ENCODE measurements at regions not wholly inside any gene's neighbourhood (a gene's known extent, or its start where the extent isn't known, plus 50 kb on each side); places are given as distances from the start of the nearest gene placed in this dataset.

DNA sequence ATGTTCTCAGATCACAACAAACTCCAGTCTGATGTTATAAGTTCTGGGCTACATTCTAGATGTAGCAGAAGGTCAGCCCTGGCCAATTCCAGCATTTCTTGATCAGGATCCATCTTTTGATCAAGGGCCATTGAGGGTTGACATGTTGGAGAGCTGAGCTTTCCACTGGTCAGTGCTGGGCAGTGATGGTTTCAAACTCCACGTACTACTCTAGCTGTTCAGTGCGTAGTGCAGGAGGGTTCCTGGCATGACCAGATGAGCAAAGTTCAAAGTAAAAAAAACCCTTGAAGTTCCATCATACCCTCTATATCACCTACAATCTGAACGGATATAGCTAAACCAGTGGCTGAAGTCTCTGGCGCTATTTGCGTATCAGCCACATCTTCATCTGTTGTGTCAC lies 210.4 kb upstream of the OSR1 start:
- DNase-seq (ENCODE audit: low read depth in 4 of 4, low spot score in 3 of 4), result no peak

DNA sequence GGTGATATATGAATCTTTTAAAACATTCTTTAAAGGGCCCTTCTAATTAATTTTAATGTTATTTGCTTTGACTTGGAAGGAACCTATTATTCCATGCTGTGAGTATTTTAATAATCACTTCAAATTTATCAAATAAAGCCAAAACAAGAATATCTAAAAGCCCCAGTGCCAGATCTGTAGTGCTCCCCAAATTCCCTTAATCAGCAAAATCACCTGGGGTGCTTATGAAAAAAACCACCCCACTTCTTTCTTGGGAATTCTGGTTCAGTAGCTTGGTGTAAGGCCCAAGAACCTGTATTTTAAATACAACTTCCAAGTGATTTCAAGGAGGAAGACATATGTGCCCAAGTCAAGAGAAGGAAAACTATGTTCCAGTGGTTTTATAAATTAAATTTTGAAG lies 202.4 kb upstream of the OSR1 start:
- DNase-seq (ENCODE audit: low read depth in 4 of 4, low spot score in 3 of 4), result no peak

DNA sequence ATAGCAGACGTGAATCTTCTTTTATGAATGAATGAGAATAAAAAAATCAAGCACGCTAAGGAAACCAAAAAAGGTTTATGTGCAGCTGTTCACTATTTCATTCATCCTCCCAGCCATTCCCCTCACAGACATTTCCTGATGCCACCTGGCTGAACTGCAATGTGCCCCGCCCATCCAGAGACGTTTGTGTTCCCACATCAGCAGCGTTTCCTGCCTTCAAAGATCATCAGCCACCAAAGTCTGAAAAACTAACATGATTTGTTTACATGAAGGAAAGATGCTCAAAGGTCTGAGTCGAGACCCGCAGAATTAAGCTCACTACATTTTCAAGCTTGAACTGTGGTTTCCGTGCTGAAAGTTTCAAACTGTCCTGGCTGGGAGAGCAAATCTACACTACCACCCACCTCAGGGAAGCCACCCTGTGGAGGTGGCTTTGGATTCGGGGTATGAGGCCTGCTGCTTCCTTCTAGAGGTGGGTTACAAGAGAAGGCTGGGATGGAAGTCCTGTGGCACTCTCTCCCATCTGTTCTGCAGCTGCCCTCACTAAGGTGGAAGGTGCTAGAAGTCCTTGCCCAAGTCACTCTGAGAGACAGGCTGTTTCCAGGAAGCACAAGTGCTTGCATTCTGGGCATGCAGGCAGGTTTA lies 201.3 kb upstream of the OSR1 start:
- DNase-seq (ENCODE audit: low read depth in 4 of 4, low spot score in 3 of 4), result no peak

DNA sequence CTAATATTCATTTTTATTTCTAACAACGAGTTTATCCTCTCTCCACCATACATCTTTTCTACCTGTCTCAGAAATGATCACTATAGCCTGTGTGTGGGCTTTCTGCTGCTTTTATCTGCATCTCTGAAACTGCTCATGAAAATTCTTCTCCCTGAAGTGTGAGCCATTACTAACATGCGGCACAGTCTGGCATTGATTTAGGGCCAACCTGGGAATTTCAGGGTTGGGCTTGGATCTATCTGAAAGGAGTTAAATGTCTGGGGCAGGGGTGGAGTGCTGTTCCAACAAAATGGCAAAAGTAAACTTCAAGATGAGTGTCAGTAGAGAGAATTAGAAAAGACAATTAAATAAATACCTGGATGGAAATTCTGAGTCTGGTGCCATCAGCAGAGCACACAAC lies 198.2 kb upstream of the OSR1 start:
- no peak for DNase-seq (ENCODE audit: low read depth in 4 of 4, low spot score in 3 of 4)

DNA sequence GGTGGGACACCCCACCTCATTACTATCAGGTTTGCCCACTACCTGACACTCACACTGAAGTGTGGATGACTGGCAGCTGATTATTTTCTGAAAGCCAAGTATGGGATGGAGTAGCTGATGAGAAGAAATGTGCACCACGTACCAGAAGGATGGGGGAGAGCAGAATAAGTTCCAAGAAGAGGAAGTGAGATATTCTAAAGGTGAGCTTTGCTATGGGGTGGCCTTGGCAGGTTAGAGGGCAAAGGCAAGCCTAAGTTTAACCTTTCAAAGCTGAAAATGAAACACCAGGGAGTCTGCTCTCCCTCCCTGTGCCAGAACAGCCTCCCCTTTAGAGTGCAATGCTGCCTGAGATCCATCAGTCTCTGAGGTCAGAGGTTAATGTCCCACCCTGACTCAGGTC lies 196.1 kb upstream of the OSR1 start:
- no peak for DNase-seq (ENCODE audit: low read depth in 4 of 4, low spot score in 3 of 4)

DNA sequence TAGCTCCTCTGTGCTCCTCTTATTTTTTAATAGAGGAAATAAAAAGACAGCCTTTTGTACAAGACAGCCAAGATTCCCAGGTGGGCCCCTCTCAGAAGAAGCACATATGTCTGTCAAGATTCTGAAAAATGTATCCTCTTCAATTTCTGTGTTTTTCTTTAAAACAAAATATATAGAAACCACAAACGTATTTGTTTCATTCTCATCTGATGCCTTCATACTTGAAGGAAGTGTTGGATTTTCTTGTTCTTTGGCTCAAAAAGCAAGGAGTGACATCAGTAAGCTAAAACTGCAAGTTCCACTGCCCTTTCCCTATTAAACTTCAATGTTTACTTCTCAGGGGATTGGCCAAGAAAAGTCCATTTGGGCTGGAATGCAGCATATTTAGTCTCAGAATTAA lies 193.8 kb upstream of the OSR1 start:
- DNase-seq (ENCODE audit: low read depth in 4 of 4, low spot score in 3 of 4), result no peak

DNA sequence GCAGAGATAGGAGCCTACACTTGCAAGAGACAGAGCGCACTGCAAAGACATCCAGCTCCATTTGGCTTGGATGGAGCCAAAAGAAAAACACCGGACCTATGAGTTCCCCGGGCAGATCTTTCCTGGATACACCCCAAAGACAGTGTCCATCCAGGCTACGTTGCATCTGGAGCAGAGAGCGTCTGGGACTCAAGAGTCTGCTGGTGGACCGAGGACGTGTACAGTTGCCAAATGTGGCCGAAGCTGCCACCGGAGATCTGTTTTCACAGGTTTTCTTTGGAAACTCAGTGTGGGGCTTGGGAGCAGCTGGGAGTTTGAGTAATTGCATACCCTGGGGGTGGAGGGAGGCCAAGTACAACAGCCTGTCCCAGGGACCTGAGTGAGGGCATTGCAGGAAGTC lies 192.3 kb upstream of the OSR1 start:
- DNase-seq (ENCODE audit: low read depth in 4 of 4, low spot score in 3 of 4), result no peak

DNA sequence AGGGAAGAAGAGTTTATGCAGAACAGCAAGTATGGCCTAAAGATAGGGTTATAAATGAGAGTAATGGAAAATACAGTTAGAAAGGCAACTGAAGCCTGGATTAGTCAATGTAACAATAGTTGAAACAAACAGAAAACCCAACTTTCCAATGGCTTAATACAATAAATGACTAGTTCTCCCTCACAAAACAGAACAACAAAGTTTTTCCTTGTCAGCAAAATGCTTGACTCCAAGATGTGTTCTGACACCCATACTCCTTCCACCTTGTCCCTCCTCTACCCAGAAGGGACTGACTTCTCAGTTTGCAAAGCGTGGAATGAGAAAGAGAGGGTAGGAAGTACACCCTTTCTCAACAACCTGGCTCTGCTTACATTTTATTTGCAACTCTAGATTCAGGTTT lies 191.4 kb upstream of the OSR1 start:
- DNase-seq (ENCODE audit: low read depth in 4 of 4, low spot score in 3 of 4), result no peak

DNA sequence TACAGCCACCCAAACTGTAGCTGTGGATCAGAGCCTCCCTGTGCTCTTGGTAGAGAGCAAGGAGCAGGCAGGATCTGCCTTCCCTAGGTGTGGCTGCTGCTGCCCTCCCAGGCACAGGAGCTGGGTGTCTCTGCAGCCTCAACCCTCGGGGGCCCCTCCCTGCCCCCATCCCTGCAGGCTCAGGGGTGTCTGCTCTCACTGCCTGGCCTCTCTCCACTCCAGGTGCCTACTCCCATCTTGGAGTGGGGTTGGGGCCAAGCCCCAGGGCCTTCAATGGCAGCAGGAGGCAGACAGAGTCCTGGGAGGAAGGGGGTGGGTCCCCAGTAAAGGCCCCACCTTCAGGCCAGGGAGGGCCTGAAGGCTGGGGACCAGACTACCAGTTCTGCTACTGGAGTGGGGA lies 189.7 kb upstream of the OSR1 start:
- DNase-seq (ENCODE audit: low read depth in 4 of 4, low spot score in 3 of 4), result no peak

DNA sequence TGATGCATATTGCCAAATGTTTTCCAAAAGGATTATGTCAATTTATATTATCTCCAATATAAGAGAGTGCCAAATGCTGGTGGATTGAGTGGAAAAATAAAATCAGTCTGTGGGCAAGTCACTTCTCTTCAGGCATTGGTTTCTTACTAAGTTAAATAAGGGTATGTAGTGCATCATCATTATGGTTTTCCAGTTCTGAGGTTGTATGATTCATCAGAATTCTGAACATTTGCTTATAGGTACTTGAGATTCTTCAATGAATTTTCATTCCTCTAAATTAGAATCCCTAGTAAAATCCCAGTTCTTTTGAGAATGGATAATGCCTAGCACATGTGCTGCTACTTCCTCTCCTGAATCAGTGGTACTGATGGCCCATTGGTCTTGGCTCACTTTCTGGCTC lies 188.9 kb upstream of the OSR1 start:
- DNase-seq (ENCODE audit: low read depth in 4 of 4, low spot score in 3 of 4), result no peak

DNA sequence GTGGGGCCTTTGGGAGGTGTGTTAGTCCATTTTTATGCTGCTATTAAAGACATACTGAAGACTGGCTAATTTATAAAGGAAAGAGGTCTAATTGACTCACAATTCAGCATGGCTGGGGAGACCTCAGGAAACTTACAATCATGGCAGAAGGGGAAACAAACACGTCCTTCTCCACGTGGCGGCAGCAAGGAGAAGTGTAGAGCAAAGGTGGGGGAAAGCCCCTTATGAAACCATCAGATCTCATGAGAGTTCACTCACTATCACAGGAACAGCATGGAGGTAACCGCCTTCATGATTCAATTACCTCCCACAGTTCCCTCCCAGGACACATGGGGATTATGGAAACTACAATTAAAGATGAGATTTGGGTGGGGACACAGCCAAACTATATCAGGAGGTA lies 187.1 kb upstream of the OSR1 start:
- DNase-seq (ENCODE audit: low read depth in 4 of 4, low spot score in 3 of 4), result no peak

DNA sequence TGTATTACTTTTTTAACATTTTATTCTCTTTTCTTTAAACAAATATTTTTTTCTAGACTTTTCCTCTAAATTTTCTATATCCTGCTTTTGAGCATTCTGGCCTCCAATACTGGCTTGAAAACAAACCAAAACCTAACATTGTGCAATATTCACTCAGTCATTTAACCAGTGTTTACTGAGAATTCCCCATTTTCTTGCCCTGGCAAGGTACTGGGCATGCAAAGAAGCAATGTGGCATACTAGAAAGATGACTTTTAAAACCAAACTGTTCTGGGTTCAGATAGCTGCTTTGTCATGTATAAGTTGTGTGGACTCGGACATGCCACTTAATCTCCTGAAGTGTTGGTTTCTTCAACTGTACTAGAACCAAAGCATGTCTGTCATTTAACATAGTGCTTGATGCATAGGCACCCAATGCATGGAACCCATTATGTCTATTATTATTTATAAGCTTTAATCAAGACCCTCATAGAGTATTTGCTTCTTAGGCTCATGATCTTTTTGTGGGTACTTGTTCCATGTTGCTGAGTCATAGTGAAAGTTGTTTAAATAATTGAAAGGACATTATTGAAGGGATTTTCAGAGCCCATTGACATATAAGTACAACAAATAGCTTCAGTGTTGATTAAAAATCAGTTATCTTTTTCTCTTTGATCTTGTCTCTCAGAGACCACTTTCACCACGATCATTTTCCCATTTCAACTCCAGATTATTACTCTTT lies 185.4 kb upstream of the OSR1 start:
- DNase-seq (ENCODE audit: low read depth in 4 of 4, low spot score in 3 of 4), result no peak

DNA sequence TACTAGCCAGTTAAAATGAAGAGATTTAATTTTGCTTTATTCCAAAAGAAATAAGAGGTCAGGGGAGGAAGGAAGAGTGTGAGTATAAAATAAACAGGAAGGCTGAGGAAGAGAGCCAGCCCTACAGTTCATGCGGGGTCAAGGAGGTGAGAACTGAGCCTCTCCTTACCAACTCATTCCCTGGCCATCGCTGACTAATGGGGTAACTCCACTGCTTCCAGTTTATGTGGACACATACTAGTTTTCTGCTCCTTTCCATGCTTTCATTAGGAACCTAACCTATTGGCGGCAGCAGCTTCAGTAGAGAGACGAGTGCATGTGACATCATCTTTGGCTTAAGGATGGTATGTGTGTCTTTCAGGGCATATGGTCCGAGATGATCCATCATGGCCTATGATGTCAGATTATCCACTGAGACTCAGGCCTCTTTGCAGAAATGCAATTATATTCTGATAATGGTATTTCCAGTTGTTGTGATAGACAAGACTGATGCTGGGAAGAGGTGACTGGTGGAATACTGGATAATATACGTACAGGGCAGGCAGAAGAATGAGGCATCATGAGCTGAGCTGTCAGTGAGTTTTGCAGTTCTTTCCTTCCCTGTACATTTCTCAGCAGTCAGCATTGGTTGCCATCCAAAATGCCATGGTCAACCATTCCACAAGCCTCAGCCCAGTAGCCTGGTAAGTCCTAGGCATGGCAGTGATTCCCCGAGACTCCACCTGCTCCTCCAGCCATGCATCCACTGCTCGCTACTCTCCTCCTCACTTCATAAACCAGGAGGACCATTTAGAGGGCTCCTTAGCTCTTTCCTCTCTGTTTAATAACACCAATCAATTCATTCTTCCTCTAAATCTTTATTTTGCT lies 184.6 kb upstream of the OSR1 start:
- DNase-seq (ENCODE audit: low read depth in 4 of 4, low spot score in 3 of 4), result no peak

DNA sequence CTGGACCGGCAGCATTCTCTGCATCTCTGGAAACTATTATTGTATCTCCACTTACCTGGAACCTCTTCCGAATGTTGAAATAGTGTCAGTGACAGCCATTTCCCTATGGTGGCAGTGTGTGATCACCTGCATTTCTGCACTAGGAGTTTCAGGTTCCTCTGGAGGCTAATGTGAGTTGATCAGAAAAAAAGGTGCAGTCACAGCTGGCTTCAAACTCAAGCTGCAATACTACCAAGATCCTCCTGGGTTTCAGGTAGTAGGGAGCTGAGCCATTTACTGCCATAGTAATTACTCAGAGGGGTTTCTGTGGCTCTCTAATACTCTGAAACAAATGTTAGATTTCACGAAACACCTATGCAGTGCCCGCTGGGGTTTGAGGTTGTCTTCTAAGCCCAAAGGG lies 183.5 kb upstream of the OSR1 start:
- DNase-seq (ENCODE audit: low read depth in 4 of 4, low spot score in 3 of 4), result no peak

DNA sequence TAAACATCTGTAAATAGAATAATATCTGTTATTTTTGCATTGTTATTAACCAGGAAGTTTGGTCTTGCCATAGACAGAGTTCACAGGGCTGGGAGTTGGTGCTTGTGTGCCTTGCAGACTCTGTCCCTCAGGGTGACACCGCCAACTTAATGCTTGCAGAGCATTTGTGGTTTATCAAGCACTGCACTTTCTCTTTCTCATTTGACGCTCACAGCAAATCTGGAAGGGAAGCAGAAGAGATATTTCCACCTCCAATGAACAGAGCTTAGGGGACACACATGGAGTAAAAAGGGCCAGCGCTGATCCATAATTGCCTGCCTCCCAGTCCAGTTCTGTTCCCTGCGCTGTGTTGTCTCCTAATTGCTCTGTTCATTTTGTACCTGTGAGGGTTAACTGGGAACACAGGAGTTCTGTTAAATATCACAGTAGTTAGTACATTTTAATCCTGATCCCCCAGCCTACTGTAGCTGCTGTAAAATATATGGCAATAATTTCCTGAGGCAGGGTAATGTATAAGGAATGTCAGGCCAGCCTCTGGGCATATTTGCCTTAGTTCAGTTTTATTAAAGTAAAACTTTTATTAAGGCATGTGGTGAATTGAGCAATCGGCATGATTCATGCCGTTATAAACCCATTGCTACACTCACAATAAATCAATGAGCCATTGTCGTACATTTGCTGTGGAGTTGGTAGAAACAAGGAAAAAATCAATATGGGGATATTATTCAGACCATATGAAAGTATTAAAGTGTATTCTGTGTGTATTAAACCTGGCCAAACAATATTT lies 182.5 kb upstream of the OSR1 start:
- DNase-seq (ENCODE audit: low read depth in 4 of 4, low spot score in 3 of 4), result no peak

DNA sequence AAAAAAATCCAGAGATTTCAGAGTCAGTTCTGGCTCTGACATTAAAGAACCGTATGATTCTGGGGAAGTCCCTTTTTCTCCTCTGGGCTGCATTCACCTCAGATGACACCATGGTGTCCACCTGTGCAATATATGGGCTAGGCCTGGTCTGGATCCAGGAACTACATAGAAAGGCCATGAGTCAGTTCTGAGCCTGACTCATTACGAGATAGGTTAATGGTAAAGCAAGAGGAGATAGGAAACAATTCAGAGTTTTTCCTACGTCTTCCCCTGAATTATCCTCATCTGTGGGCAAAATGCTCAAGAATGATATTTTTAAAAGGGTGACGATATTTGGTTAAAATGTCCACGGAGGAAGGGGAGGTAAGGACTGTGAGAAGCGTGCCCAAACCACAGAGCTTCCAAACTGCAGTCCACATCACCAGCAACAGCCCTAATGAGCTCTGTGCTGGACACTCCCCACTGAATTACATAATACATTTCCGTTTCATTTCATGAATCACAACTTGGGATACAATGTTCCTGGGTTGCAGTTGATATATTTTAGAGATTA lies 180.1 kb upstream of the OSR1 start:
- DNase-seq (ENCODE audit: low read depth in 4 of 4, low spot score in 3 of 4), result no peak

DNA sequence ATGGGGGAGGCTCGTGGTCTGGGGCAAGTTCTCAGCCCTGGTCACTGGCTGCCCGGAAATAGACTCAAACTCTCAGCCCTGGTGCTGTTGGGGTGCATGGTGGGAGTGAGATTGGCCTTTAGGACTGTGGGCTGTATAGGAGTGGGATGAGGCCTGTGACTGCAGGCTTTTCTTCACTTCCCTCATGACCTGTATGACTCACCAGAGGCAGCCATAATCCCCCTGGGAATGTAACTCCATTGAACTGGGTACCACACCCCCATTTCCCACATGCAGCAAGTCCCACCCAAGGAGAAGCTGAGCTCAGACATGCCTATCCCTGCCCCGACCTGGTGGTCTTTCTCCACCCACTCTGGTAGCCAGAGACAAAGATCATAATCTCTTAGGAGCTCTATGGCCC lies 177.7 kb upstream of the OSR1 start:
- DNase-seq (ENCODE audit: low read depth in 4 of 4, low spot score in 3 of 4), result no peak

DNA sequence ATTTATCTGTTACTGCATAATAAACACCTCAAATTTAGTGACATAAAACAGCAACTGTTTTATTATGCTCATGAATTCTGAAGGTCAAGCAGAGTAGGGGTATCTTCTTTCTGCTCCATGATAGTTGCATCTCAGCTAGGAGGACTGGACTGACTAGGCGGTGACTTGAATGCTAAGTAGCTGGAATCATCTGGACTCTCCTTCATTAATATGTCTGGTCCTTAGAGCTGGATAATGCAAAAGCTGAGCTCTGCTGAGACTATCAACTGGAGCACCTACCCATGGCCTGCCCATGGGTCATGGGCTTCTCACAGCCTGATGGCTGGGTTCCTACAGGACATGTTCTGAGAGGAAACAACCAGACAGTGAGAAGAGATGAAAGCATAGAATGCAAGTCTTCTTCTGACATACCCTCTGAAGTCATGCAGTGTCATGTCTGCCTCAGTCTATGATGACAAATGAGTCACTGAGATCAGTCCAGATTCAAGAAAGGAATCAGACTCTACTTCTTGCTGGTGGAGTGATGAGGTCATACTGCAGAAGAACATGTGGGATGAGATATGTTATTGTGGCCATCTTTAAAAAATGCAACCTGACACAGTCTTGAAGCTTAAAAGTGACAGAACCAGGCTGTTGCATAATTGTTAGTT lies 174.2 kb upstream of the OSR1 start:
- no peak for DNase-seq (ENCODE audit: low read depth in 4 of 4, low spot score in 3 of 4)

DNA sequence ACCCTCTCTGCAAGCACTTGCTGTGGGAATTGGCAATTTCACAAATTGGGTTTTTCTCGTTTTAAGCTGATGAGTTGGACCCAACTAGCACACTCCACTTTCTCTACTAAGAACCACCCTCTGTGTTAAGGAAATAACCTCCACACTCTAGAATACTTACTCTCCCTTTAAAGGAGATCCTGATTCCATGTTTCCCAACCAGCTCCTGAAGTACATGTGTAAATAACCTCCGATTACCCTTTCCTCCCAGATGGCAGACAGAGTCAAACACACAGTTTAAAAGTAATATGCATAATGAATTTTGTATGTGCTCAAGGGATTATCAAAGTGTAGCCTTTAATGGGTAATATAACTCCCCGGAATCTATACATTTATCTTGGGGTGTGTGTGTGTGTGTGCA lies 171.3 kb upstream of the OSR1 start:
- no peak for DNase-seq (ENCODE audit: low read depth in 4 of 4, low spot score in 3 of 4)

DNA sequence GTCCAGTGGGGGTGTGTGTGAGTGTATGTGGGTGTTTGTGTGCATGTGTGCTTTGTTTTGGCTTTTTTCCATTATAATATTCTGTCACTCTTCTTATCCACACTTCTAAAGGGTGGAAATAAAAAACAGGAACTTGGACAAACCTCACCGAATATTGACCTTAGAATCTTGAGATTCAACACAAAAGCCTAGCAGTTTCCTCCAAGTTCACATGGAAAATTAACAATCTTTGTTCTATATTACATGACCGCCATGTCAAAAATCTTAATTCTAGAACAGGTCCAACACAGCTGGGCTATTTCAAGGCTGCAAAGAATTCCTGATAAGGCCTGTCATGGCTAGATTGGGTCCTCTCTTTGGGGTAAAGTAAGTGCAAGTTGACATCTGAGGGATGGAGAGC lies 169.3 kb upstream of the OSR1 start:
- DNase-seq (ENCODE audit: low read depth in 4 of 4, low spot score in 3 of 4), result no peak

All from left renal pelvis (tissue), 4 donors.